CD1c-positive myeloid dendritic cell (primary cell): ENCODE measurements at regions not wholly inside any gene's neighbourhood (a gene's known extent, or its start where the extent isn't known, plus 50 kb on each side); places are given as distances from the start of the nearest gene placed in this dataset.

Experiments
- DNase-seq: peaks from one replicate; pipeline ENCODE4 v3.0.0-alpha.2; 2016; ENCODE audit errors: extremely low spot score

- DNase-seq, result no peak
Observed at GRCh38 chr2:185891403-185891802, 152.8 kb downstream of the FSIP2 start.

- no peak for DNase-seq
Observed at GRCh38 chr2:185891804-185892411, 153.3 kb downstream of the FSIP2 start.

GRCh38 chr2:185892484-185892883 lies 153.9 kb downstream of the FSIP2 start:
- DNase-seq, result no peak

GRCh38 chr2:185894223-185894622 lies 155.6 kb downstream of the FSIP2 start:
- no peak for DNase-seq

GRCh38 chr2:185895828-185896693 lies 157.5 kb downstream of the FSIP2 start:
- no peak for DNase-seq

- DNase-seq, result no peak
Observed at GRCh38 chr2:185899366-185899765, 160.8 kb downstream of the FSIP2 start.

GRCh38 chr2:185919155-185919554 lies 180.6 kb downstream of the FSIP2 start:
- no peak for DNase-seq

GRCh38 chr2:185921048-185921756 lies 182.6 kb downstream of the FSIP2 start:
- DNase-seq, result no peak

- DNase-seq, result no peak
Observed at GRCh38 chr2:185934232-185934631, 195.6 kb downstream of the FSIP2 start.

GRCh38 chr2:185939858-185940257 lies 201.3 kb downstream of the FSIP2 start:
- DNase-seq, result no peak

- no peak for DNase-seq
Observed at GRCh38 chr2:185942855-185943254, 204.3 kb downstream of the FSIP2 start.

GRCh38 chr2:185947722-185948121 lies 209.1 kb downstream of the FSIP2 start:
- no peak for DNase-seq

- DNase-seq, result no peak
Observed at GRCh38 chr2:185952100-185952499, 213.5 kb downstream of the FSIP2 start.

GRCh38 chr2:185954389-185954788 lies 215.8 kb downstream of the FSIP2 start:
- no peak for DNase-seq

GRCh38 chr2:185955050-185955449 lies 216.4 kb downstream of the FSIP2 start:
- DNase-seq, result no peak

- no peak for DNase-seq
Observed at GRCh38 chr2:185967335-185967734, 228.7 kb downstream of the FSIP2 start.

- DNase-seq, result no peak
Observed at GRCh38 chr2:185970148-185970852, 231.7 kb downstream of the FSIP2 start.

- DNase-seq, result no peak
Observed at GRCh38 chr2:185978634-185979407, 240.2 kb downstream of the FSIP2 start.

- no peak for DNase-seq
Observed at GRCh38 chr2:185979546-185980071, 241.0 kb downstream of the FSIP2 start.

- no peak for DNase-seq
Observed at GRCh38 chr2:185980944-185981343, 242.3 kb downstream of the FSIP2 start.

GRCh38 chr2:185984670-185985069 lies 246.1 kb downstream of the FSIP2 start:
- no peak for DNase-seq
